ENCODE measurements at regions not wholly inside any gene's neighbourhood (a gene's known extent, or its start where the extent isn't known, plus 50 kb on each side); places are given as distances from the start of the nearest gene placed in this dataset.

DNA sequence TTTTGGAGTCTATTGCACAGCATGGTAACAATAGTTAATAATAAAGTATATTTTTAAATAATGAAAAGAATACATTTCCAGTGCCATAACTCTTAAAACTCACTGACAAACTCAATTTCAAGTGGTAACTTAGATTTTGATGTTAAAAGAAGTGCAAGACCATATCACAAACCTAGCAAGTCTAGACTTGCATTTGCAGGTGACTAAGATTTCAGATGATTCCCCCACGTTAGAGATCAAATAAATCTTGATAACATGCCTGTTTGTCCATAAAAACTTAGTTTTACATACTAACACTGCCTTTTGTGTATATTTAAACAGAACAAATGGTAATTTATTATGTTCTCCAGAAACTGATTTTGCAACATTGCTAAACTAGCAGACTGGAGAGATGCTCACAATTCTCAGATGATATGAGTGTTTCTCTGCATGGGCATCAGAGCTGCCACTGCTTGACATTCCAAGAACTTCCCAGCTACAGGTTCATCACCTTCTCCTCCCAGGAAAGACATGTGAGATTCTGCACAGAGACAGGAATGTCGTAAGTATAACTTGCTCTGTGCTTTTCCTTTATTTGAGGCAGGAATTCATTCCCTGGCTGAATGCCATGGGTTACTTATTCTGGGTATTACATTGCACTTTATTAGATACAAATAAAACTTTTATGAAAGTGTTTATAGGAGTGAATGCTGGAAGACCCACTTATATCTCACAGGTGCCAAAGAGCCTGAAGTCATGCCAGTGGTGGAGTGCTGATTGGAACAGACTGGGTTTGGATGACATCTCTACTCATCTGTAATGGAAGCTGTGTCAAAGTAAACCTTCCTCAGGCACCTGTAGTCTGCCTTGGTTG, 160.2 kb upstream of the FOXA2 start:
- DNase-seq: no peak

GRCh38 chr20:22745194-22745500, 160.8 kb upstream of the FOXA2 start:
- no peak for DNase-seq

GRCh38 chr20:22746957-22747356, 162.6 kb upstream of the FOXA2 start:
- DNase-seq: no peak

- DNase-seq: no peak
Observed at GRCh38 chr20:22752324-22752723, 168.0 kb upstream of the FOXA2 start.

DNA sequence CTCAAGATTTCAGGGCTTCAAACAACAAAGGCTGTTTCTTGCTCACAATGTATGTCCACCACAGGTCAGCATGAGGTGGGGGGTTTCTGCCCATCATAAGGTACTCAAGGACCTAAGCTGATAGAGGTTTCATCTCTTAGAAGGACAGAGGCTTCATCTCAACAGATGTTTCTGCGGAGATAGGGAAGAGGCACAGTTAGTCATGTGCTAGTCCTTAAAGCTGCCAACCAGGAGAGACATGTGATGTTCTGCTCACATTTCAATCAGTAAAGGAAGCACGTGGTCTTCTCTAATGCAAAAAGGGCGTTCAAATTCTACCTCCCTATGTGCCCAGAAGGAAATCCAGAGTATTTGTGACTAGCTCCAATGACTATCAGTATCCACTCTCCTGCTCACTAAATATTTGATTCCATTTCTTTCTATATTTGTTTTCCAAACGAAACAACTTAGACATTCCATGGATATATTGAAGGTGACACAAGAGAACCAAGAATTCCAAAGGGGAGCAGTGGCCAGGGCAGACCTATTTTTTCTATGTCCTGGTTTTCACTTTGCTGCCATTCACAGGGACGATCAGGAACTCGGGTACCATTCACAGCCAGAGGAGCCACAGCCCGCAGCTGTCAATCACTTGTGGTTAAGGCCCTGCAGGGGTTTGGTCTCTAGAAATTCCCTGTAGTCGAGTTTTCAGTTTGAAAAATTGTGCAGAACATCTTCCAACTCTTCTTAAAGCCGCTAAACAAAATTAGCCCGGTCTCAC, 173.2 kb upstream of the FOXA2 start:
- DNase-seq: no peak

- DNase-seq: no peak
Observed at GRCh38 chr20:22758815-22759214, 174.4 kb upstream of the FOXA2 start.

DNA sequence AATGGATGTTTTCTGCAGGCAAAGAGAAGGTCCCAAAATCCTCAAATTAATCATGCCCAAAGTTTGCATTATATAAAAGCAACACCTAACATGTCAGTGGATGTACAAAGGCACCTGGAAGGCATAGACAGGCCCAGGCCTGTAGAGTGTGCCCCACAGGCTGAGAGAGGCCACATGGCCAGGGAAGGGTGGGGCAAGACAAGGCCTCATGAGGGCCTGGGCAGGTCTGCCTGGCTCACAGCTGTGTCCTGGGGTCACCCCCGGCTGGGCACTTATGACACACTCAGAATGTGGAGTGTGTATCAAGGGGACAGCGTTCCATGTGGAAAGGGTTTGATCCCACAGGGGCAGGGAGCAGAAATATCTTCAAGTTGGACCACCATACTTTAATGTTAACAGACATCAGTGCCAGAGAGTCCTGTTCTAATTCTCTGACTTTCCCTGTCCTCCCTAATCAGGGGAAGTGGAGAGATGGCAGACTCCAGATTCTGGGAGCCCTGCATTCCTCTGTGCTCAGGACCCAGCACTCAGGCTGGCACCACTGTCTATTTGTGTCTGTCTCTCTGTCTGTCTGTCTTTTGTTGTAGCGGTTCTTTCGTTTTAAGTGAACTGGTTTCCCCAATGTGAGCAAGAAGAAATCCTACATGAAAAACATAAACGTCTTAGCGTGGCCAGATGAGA, 178.3 kb upstream of the FOXA2 start:
- DNase-seq: no peak

- DNase-seq: no peak
Observed at GRCh38 chr20:22763257-22763906, 179.0 kb upstream of the FOXA2 start.

DNA sequence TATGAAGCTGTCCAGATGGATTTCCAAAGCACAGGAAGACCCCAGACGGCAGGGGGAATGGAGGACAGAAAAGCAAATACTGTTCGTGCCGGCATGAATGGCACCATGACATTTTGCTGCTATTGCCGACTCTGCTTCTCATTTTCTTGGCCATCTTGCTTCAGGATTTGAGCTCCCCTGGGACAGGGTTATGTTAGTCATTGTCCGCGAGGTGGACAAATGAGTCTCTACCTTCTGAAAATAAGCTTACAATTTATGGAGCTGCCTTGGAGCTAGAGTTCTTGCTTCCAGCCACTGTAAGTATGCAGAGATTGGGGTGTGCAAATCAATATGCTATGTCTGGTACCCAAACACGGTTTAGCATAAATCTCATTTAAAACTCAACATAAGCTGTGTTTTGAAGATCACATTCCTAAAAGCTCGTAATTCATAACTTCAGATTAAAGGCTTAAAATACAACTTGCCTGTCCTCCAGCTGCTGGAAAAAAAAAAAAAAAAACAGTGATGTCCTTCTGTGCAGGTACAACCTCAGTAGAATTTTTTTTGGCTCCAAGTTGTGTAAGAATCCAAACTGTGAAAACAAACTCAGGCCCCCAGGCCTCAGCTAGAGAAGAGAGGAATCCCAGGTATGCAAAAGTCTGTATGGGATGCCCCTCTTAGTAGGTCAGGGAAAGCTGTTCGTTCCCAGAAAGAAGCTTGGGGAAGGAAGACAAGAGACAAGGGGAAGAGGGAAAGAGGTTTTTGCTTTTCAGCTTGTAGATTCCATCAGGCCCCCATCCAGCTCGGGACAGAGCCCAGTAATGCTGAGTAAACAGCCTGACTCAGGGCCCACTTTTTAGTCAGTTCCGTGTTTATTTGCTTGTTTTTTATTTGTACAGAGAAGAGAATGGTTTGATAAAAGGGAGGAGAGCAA, 184.2 kb upstream of the FOXA2 start:
- no peak for DNase-seq

- DNase-seq: no peak
Observed at GRCh38 chr20:22770241-22770800, 185.9 kb upstream of the FOXA2 start.

DNA sequence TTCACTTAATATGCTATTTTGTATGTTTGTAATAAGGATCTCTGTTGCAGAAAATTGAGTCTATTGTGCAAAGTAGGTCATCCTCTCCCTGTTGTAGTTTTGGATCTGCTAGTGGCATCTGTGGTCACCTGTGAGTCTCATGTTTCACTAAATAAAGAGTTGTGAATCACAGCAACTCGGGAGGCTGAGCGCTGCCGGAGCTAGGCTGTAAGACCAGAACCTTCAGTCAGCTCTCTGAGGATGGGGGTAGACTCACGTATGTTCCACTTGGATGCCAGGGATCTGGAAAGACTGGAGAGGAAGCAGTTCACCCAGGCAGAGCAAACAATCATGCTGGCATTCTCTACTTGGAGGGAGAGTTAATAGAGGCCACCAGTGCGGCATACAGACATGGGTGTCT, 187.3 kb upstream of the FOXA2 start:
- DNase-seq: no peak

DNA sequence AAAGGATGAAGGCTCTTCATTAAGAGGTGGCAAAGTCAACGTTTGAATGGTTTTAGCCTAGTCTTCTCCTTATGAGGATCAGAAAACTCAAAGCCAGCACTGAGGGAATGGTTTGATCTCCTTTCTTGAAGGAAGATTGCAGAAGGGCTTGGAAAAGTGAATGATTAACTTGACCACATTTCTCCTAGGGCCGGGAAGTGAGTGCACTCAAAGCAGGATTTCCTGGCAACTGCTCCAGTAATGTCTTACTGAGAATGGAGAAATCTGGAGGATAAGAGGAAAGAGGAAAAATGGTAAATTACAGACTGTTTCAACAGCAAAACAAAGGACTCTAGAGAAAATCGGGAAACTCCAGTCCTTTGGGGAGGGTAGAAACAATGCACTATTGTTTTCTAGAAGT, 189.0 kb upstream of the FOXA2 start:
- no peak for DNase-seq

DNA sequence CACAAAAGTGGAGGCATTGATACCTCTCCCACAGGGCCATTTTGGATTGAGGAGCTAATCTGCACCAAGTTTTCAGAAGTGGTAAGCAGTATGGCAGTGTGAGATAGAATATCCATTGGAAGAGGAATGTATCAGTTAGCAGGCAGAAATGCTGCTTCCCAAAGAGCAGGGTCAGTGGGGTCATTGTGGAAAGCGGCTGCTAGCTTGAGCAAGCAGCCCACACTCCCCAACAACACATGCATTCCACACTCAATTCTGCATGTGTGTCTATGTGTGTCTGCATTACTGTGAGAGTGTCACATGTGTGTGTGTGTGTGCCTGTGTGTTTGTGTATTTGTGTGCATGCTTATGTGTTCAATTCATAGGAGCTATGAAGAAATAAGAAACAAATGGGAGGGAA, 190.9 kb upstream of the FOXA2 start:
- DNase-seq: no peak

GRCh38 chr20:22775671-22776139, 191.3 kb upstream of the FOXA2 start:
- DNase-seq: no peak

DNA sequence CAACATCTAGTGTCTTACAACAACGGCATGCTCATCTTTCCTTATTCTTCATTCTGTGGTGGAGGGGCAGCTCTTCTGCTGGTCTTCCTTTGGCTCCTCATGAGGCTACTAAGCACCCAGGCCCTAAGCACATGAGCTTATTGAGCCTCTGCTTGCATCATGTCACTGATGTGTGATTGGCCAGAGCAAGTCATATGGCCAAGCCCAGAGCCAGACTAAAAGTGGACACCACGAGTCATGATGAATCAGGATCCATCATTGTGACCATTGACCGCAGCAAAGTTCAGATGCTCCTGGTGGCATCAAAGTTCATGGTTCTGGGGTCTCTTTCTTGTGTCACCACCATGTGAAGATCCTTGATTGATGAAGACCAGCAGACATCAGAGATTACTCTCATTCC, 192.0 kb upstream of the FOXA2 start:
- DNase-seq: no peak

DNA sequence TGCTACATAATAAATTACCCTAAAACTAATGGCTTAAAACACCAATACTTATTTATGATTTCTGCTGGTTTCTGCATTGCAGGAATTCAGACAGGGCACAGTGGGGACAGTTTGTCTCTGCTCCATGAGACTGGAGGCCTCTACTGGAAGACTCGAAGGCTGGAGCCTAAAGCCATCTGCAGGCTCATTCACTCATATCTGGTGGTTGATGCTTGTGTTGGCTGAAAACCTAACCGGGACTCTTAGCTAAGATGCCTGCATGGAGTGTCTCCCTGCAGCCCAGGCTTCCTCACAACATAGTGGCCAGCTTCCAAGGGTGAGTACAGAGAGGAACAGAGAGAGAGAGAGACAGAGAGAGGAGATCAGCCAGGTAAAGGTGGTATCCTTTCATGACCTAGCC, 195.5 kb upstream of the FOXA2 start:
- DNase-seq: no peak

DNA sequence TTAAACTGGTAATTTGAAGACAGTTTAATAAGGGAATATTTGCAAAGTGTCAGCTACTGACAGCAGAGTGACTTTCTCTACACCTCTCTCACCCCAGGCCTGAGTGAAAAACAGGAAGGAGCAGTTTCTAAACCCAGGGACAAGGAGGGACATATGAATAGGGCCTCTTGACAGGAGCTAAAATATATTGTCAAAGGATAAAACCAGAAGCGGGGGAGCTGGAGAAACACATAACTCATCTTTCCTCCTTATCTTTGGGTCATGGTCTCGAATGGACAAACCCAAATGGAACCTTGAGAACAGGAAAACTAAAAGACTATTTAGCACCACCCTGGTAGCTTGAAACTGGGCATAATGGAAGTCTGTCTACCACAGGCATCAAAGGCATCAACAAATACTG, 197.5 kb upstream of the FOXA2 start:
- DNase-seq: no peak

GRCh38 chr20:22789676-22790075, 205.3 kb upstream of the FOXA2 start:
- no peak for DNase-seq

DNA sequence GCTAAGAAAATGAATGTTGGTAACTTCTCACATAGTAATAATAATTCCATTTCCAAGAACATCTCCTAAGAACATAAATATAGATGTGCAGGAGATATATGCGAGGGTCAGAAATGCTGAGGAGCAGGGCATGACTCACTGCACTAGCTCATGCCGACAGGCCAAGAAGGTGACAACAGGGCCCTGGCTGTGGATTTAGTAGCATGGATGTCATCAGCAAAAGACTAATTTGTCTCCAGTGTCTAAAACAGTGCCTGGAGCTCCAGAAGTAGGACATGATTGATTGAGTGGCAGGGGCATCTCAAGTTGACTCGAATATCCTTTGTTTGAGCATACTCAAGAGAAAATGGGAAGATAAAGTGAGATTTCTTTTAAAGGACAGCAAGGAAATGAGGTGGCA, 207.0 kb upstream of the FOXA2 start:
- no peak for DNase-seq

DNA sequence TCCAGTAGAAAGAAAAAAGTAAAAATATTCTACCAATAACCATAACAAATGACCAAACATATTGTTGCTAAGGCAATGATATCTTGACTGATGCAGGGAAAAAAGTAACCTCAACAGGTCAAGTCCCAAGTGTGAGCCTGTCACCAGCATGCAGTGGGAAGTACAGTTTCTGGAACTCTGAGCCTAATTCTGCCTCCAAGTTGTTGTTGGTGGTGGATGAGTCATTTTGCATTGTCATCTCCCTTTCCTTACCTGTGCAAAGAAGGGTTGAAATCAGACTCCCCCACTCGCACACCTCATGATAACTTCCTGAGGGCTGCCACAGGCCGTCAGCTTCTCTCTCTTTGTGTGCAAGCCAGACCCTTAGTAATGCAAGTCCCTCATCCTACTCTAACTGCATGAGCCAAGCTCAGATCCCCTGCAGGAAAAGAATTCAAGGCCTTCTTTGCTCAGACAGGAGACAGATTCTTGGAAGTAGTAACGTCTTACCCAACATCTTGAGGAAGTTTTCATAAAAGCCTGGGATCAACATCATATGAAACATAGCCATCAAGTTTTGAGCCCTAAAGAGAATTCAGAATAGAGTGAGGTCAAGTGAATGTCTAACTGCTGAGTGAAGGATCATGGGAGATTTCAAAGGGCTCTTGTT, 207.6 kb upstream of the FOXA2 start:
- DNase-seq: no peak

DNA sequence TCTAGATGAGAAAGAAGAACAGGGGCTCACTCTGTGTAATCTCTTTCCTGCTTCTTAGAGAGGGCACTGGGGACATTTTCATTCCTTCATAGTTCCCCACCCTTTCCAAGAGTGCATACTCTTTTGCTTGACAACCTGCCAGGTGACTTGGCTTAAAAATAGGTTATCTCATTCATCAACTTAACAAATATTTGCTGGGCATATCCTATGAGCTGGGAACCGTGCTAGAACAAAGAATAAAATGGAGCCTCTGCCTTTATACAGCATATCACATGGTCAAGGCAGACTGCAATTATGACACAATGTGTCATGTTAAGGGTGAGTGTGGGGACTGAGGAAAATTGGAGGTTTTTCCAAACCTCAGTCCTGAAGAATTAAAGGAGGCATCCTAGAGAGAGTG, 209.8 kb upstream of the FOXA2 start:
- no peak for DNase-seq

Data from NCI-H1436 treated with DMSO at 0.1 percent for 48 hours (cell line).